OCI-M1 (cell line): ENCODE measurements at regions not wholly inside any gene's neighbourhood (a gene's known extent, or its start where the extent isn't known, plus 50 kb on each side); places are given as distances from the start of the nearest gene placed in this dataset.

ENCODE experiments used
- DNase-seq: peaks from one replicate; lab custom pipeline; 2025; lab: John Stamatoyannopoulos, UW

DNA sequence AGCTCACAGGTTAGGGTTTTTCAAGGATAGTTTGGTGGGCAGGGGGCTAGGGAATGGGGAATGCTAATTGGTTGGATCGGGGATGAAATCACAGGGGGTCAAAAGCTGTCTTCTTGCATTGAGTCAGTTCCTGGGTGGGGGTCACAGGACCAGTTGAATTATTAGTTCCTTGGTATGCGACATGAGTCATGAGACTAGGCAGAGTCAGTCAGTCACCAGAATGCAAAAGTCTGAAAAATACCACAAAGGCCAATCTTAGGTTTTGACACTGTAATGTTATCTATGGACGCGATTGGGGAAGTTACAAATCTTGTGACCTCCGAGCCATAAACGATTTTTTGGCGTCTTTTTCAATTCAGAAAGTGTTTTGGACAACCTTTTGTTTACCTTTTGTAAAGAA, 101.2 kb downstream of the ZNF519 start:
- peak; percentile 59 for DNase-seq

GRCh38 chr18:14029512-14029911, 102.7 kb downstream of the ZNF519 start:
- DNase-seq: no peak

DNA sequence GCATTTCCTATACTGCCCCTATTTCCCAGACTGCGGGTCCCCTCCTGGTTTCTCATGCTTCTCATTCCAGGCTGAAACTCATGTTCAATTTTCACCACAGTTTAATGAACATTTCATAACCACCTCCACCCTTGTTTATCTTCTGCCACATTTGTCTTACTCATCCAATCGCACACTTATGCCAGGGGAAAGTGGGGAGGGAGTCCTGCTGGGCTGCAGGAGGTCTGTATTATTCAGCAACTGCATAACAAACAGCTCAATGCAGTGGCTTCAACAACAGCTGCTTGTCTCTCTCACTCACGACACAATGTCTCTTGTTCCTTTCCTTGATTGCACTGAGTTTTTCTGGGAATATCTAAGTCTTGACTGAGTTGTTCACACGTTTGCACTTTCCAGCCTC, 106.0 kb downstream of the ZNF519 start:
- DNase-seq: no peak

GRCh38 chr18:14025306-14025940, 106.8 kb downstream of the ZNF519 start:
- no peak for DNase-seq

GRCh38 chr18:14015416-14015815, 100.1 kb upstream of the MC2R start:
- DNase-seq: no peak

DNA sequence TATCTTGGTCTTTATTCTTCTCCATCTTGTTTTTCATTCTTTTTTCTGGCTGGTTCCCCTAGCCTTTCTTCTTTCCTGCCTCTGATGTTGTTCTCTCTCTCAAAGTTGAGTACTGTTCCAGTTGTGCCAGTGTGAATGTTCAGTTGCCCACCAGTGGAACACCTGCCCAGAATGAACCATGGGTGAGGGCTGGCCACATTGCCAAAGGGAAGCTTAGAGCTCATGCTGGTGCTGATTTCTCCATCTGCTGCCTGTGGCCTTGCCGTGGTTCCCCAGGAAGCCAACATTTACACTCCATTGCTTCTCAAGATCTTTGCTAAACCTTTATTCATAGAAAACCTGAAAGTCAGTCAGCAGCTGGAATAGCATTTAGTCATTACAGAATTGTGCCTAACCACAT, 99.1 kb upstream of the MC2R start:
- DNase-seq: no peak

DNA sequence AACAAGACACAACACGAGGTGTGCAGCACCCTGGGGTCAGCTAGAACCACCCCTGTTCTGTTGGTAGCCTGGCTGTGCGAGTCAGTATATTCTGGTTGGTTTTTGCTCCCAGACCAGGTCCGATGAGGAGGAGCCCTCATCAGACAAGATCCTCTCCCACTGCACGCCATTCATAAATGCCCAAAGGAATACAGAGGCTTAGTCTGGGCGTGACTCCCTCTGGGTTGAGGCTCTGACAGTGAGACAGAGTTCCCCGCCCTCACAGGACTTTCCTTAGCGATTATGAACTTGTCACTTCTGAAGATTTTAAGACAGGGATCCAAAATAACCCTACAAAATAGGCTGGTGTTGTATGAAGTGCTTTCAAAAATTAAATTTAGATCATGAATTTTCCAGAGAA, 85.5 kb upstream of the MC2R start:
- no peak for DNase-seq

GRCh38 chr18:13999231-13999630, 83.9 kb upstream of the MC2R start:
- no peak for DNase-seq

GRCh38 chr18:13998571-13998970, 83.2 kb upstream of the MC2R start:
- DNase-seq: no peak

DNA sequence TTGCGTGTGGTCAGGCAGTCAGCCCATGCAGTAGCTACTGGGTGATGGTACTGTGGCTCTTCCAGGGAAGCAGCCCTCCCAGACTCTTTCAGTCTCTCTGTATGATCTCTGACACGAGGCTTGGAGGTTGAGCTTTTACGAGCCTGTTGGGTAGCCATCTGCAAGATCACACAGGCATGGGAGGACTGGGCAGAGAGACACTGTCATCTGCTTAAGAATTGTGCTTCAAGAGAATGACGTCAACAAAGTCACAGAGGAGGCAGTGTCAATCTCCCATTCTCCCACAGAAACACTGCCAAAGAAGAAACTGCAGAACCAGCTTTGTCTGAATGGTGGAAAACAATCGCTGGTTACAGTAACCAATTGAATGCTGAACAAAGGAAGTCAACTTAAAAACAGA, 78.4 kb upstream of the MC2R start:
- DNase-seq: no peak

DNA sequence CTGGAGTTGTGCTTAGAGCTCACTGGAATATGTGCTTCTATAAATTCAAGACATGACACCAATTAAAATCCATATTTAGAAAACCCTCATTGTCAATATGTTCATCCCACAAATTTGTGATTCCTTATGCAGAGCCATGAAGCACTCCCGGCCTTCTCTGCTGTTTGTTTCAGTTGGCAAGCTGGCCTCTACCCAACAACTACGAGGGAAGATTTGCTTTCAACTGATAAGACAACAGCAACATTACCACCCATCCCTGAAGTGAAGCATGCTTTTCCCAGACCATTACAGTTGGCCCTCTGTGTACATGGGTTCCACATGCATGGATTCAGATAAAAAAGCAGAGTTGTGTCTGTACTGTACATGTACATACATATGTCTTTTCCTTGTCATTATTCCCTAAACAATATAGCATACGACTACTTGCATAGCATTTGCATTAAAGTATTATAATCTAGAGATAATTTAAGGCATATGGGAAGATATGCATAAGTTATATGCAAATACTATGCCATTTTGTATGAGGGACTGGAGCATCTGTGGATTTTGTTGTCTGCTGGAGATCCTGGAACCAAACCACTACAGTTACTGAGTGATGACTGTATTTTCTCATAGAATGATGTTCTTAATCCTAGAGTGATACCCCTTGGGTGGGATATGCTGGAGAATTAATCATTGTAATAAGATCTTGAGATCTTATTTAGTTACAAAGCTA, 77.6 kb upstream of the MC2R start:
- DNase-seq: no peak

GRCh38 chr18:13989199-13989598, 73.9 kb upstream of the MC2R start:
- DNase-seq: no peak

DNA sequence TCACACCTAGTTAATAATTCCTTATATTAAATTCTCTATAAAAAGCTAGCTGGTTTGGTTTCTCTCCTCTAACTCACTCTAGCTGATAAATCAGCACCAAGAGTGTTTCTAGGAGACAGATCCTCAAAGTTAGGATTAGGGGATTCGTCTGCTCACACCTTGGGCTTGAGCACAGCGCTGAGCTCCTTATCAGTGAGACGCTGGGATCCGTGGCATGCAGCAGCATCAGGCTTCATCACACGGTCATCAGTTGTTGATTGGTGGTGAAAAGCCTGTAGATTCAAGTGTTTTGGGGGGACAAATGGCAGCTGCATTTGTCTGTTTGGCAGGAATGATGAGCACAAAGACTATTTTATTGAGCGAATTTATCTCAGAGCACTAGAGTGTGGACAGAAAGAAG, 72.6 kb upstream of the MC2R start:
- no peak for DNase-seq

GRCh38 chr18:13984080-13984479, 68.7 kb upstream of the MC2R start:
- no peak for DNase-seq

- no peak for DNase-seq
Observed at GRCh38 chr18:13983506-13983905, 68.2 kb upstream of the MC2R start.

DNA sequence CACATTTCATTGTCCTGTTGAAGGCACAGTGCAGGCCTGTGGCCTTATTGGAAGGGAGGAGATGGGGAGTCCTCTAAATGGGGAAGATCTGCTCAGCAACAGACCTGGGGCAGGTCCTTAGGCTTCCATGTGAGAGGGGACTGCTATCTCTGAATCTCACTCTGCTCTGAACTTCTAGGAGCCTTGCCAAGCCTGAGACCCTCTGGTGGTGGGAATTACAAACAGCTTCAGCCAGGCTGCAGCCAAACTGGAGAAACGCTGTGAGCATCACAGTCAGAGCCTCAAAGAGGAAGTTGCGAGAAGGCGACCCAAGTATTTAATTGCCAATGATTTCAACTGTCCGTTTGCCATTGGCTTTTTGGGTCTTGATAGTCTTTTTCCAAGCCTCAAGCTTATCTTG, 66.8 kb upstream of the MC2R start:
- peak; percentile 44 for DNase-seq

GRCh38 chr18:13973061-13973575, 57.8 kb upstream of the MC2R start:
- no peak for DNase-seq
